HepG2 (cell line): ENCODE measurements at regions not wholly inside any gene's neighbourhood (a gene's known extent, or its start where the extent isn't known, plus 50 kb on each side); places are given as distances from the start of the nearest gene placed in this dataset.
A peak's percentile ranks its signal among the peaks of the same experiment; 100 is the strongest.
"Not testable (repeated sequence)": the region's sequence is repeated elsewhere in the genome, so short reads cannot be mapped to it uniquely, and the experiment has no call there.

ENCODE experiments used
- MEIS2 ChIP-seq: sonication (generic); formaldehyde crosslinking; IDR thresholded peaks from 2 replicates; pipeline ENCODE4 v1.9.0; 2021; ENCODE audit warnings: mild to moderate bottlenecking, missing genetic modification reagents
- NR3C1 ChIP-seq: sonication (generic); formaldehyde crosslinking; IDR thresholded peaks from 2 replicates; pipeline ENCODE4 v1.4.0; 2020; ENCODE audit warnings: missing genetic modification reagents
- ZNF34 ChIP-seq: sonication (generic); formaldehyde crosslinking; IDR thresholded peaks from 2 replicates; pipeline ENCODE4 v1.4.0; 2020; ENCODE audit warnings: mild to moderate bottlenecking, missing genetic modification reagents, borderline replicate concordance
- ZNF737 ChIP-seq: sonication (generic); formaldehyde crosslinking; IDR thresholded peaks from 2 replicates; pipeline ENCODE4 v1.5.0; 2020; ENCODE audit warnings: missing genetic modification reagents, mild to moderate bottlenecking, borderline replicate concordance
- TF ChIP-seq, protein P1 (sequence below): sonication (generic); formaldehyde crosslinking; IDR thresholded peaks from 2 replicates; pipeline ENCODE4 v1.5.0; 2020; ENCODE audit warnings: mild to moderate bottlenecking, missing genetic modification reagents, moderate library complexity

DNA sequence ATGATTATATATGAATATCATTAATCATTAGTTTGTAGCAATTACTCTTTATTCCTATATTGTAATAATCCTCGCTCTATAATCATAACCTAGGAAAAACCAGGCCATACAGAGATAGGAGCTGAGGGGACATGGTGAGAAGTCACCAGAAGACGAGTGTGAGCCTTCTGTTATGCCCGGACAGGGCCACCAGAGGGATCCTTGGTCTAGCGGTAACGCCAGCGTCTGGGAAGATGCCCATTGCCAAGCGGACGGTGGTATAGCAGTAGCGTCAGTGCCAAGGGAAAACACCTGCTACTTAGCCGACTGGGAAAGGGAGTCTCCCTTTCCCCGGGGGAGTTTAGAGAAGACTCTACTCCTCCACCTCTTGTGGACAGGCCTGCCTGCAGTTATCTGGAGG lies 1347.6 kb downstream of the GATA3 start:
- TF ChIP-seq, protein P1, sequence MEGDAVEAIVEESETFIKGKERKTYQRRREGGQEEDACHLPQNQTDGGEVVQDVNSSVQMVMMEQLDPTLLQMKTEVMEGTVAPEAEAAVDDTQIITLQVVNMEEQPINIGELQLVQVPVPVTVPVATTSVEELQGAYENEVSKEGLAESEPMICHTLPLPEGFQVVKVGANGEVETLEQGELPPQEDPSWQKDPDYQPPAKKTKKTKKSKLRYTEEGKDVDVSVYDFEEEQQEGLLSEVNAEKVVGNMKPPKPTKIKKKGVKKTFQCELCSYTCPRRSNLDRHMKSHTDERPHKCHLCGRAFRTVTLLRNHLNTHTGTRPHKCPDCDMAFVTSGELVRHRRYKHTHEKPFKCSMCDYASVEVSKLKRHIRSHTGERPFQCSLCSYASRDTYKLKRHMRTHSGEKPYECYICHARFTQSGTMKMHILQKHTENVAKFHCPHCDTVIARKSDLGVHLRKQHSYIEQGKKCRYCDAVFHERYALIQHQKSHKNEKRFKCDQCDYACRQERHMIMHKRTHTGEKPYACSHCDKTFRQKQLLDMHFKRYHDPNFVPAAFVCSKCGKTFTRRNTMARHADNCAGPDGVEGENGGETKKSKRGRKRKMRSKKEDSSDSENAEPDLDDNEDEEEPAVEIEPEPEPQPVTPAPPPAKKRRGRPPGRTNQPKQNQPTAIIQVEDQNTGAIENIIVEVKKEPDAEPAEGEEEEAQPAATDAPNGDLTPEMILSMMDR (CRISPR knock-in tag) = 0 out of 2 replicates have a peak, but pooled peaks have one; percentile 13
- not testable (repeated sequence) for TF ChIP-seq NR3C1; ZNF34 (CRISPR knock-in tag); MEIS2 (CRISPR knock-in tag); ZNF737 (CRISPR knock-in tag)
